Iris pigment epithelial cell (primary cell): ENCODE measurements at regions not wholly inside any gene's neighbourhood (a gene's known extent, or its start where the extent isn't known, plus 50 kb on each side); places are given as distances from the start of the nearest gene placed in this dataset.
"Not testable (repeated sequence)": the region's sequence is repeated elsewhere in the genome, so short reads cannot be mapped to it uniquely, and the experiment has no call there.

Experiments
- DNase-seq: peaks from one replicate; pipeline ENCODE4 v3.0.0-alpha.2; 2011; ENCODE audit warnings: low read depth

GRCh38 chr10:113495553-113495952, 57.3 kb upstream of the HABP2 start:
- no peak for DNase-seq

GRCh38 chr10:113496111-113497109, 56.4 kb upstream of the HABP2 start:
- no peak for DNase-seq

GRCh38 chr10:113497198-113497597, 55.7 kb upstream of the HABP2 start:
- DNase-seq = no peak

- DNase-seq = peak; percentile 18
Measured at GRCh38 chr10:113498997-113499396, 53.9 kb upstream of the HABP2 start.

- no peak for DNase-seq
Measured at GRCh38 chr10:113499806-113500205, 53.0 kb upstream of the HABP2 start.

- not testable (repeated sequence) for DNase-seq
Measured at GRCh38 chr10:113501031-113501430, 51.8 kb upstream of the HABP2 start.
